Vagina (tissue), 2 donors: ENCODE measurements at regions not wholly inside any gene's neighbourhood (a gene's known extent, or its start where the extent isn't known, plus 50 kb on each side); places are given as distances from the start of the nearest gene placed in this dataset.

ENCODE experiments used
- CTCF ChIP-seq, 3 experiments: fragments of 450-650 bp in 2 of 3; fragments of 200-600 bp in 1 of 3; sonication (generic) in 1 of 3; IDR thresholded peaks; one replicate each; pipeline ENCODE4 v1.5.1; 2017 to 2019; ENCODE audit warnings: antibody characterized with exemption in 3 of 3, mild to moderate bottlenecking in 2 of 3, moderate library complexity in 2 of 3
- POLR2AphosphoS5 ChIP-seq, 2 donors: sonication (generic); formaldehyde crosslinking; IDR thresholded peaks; one replicate each; pipeline ENCODE4 v1.9.0; 2017; ENCODE audit warnings: antibody characterized with exemption in 2 of 2, mild to moderate bottlenecking in 2 of 2, low read depth in 1 of 2; ENCODE audit not compliant: insufficient read depth in 1 of 2

- TF ChIP-seq CTCF (IDR thresholded peaks at IDR 0.05) (no peak), POLR2AphosphoS5 (IDR thresholded peaks at IDR 0.05; ENCODE audit: insufficient read depth in 1 of 2, low read depth in 1 of 2) (no peak)
Observed at GRCh38 chr15:59817834-59818233, 128.7 kb upstream of the BNIP2 start.
